ENCODE measurements at regions not wholly inside any gene's neighbourhood (a gene's known extent, or its start where the extent isn't known, plus 50 kb on each side); places are given as distances from the start of the nearest gene placed in this dataset.

DNA sequence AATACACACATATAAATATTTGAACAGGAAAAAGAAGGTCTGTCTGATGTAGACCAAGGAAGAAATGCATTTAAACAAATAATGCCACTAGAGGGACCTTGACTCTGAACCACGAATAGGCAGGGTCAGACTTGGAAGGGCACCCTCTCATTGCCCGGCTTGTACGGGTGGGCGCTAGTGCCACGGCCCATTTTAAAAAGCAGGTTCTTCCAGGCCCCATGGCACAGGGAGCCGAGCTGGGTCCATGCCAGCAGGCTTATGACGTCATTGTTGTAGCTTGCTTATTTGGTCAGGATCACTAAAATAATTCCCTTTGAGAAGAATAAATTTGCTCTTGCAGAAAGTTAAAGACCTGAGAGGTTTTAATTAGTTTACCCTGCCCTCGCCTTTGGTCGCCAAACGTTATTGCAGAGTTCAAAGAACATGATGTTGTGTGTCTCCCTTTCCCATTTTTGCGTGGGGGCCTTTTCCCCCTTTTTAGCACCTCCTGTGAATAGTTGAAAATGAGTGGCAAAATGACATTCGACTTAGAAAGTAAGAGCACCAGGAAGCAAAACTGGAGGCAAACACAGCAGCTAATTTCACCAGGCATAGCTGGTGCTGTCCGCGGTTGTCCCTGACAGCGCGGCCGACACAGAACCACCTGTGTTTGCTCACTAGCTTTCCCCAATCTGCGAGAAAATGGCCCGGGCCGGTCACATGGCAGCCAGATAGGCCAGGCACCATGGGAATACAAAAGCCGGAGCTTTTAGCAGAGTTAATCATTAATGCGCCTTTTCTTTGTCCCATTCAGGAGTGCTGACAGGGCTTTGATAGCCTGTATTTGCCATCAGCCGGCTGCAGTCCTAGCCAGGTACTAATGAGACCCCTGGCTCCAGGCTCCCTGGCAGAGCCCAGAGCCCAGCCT, 93.8 kb downstream of the FOXA2 start:
- Histone ChIP-seq H3K4me1 (replicated peaks in 1 of 2; ENCODE audit: control insufficient read depth in 2 of 2, insufficient read depth in 2 of 2, low read length in 2 of 2) (peaks cover 0 to 3% of the 10 kb centered on the region in 2 experiments; a peak in 2 of 5 replicates), H3K4me3 (no peak overlapping the region), H3K79me2 (ENCODE audit: control insufficient read depth, insufficient read depth, low read length) (no peaks in the 10 kb centered on the region), H3K27ac (ENCODE audit: extremely low read depth, low read depth, low read length) (no peak overlapping the region), H3K27me3 (ENCODE audit: control insufficient read depth in 2 of 2, insufficient read depth in 2 of 2, low read length in 2 of 2) (no peaks in the 10 kb centered on the region), H3K9me3 (replicated peaks; ENCODE audit: control insufficient read depth, insufficient read depth, low read depth, low read length) (no peaks in the 10 kb centered on the region), H2AFZ (ENCODE audit: low read depth, low read length) (no peak overlapping the region), H4K20me1 (replicated peaks; ENCODE audit: control insufficient read depth, insufficient read depth, low read length) (no peaks in the 10 kb centered on the region), H3K9ac (ENCODE audit: insufficient read depth in 1 of 2, low read depth in 2 of 2, low read length in 2 of 2) (no peak overlapping the region), H3K9me1 (ENCODE audit: control insufficient read depth, insufficient read depth, low read length) (no peaks in the 10 kb centered on the region), H3K36me3 (ENCODE audit: control insufficient read depth, insufficient read depth, low read length) (no peaks in the 10 kb centered on the region), H3K4me2 (ENCODE audit: insufficient read depth, low read length) (no peak overlapping the region)
- DNase-seq (ENCODE audit: extremely low read depth in 1 of 4, low spot score in 3 of 4) (no peak), FAIRE-seq (no peak), ATAC-seq (no peak; the same call in 2 of the 3 replicates)
- ChIA-PET POLR2A (interaction anchor here (0.6 to 1.5 kb wide), 4 partner anchors 8 to 102 kb away, joined by 3 to 9 read pairs (median 4); no protein-coding TSS in a partner anchor), CTCF (ENCODE audit: low intra/inter-chr PET ratio) (no interaction called here)
- intact Hi-C loops (cut with micrococcal nuclease) (loop anchor here (5.0 to 10.0 kb wide), 2 partner anchors 97 to 194 kb away; no protein-coding TSS in a partner anchor), in situ Hi-C loops (cut with MboI) (no loop called here)
- 52% methylated on average over 22 of the region's 23 CpGs for WGBS (ENCODE audit: insufficient coverage, low coverage, missing lambda C conversion rate)
- no TSS peak for BruUV-seq (replicated peaks)
- TF ChIP-seq ATF3 (IDR thresholded peaks at IDR 0.05) = peak; percentile 58
- no peak for TF ChIP-seq ATF3 (CRISPR knock-in tag; conservative IDR thresholded peaks at IDR 0.05)
- TF ChIP-seq RB1 (IDR thresholded peaks at IDR 0.05; ENCODE audit: low read depth) = no peak
- peak; percentile 77 for TF ChIP-seq ATF7 (IDR thresholded peaks at IDR 0.05)
- no peak for TF ChIP-seq ATF1 (CRISPR knock-in tag; IDR thresholded peaks at IDR 0.05)
- peak; percentile 43 for TF ChIP-seq ATF1 (tag; IDR thresholded peaks at IDR 0.05)
- no peak for TF ChIP-seq FOXP4 (CRISPR knock-in tag; IDR thresholded peaks at IDR 0.05; ENCODE audit: borderline replicate concordance)
- TF ChIP-seq TAF9B (IDR thresholded peaks at IDR 0.05; ENCODE audit: partially characterized antibody) = no peak
- no peak for TF ChIP-seq PURB (CRISPR knock-in tag; IDR thresholded peaks at IDR 0.05; ENCODE audit: low read depth)
- TF ChIP-seq CTCF (IDR thresholded peaks at IDR 0.05 in 2 of 3, conservative IDR thresholded peaks at IDR 0.05 in 1 of 3; ENCODE audit: insufficient read depth in 2 of 3, low read depth in 1 of 3, low read length in 3 of 3) = peak in 1 of 3 experiments; percentile 25; a peak in 1 of 6 replicates
- no peak for TF ChIP-seq HOMEZ (CRISPR knock-in tag; IDR thresholded peaks at IDR 0.05)
- TF ChIP-seq, protein P1, sequence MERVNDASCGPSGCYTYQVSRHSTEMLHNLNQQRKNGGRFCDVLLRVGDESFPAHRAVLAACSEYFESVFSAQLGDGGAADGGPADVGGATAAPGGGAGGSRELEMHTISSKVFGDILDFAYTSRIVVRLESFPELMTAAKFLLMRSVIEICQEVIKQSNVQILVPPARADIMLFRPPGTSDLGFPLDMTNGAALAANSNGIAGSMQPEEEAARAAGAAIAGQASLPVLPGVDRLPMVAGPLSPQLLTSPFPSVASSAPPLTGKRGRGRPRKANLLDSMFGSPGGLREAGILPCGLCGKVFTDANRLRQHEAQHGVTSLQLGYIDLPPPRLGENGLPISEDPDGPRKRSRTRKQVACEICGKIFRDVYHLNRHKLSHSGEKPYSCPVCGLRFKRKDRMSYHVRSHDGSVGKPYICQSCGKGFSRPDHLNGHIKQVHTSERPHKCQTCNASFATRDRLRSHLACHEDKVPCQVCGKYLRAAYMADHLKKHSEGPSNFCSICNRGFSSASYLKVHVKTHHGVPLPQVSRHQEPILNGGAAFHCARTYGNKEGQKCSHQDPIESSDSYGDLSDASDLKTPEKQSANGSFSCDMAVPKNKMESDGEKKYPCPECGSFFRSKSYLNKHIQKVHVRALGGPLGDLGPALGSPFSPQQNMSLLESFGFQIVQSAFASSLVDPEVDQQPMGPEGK (CRISPR knock-in tag; IDR thresholded peaks at IDR 0.05; ENCODE audit: borderline replicate concordance) = no peak

All from K562 (cell line).